GM12873 (cell line): ENCODE measurements at regions not wholly inside any gene's neighbourhood (a gene's known extent, or its start where the extent isn't known, plus 50 kb on each side); places are given as distances from the start of the nearest gene placed in this dataset.

Experiments
- CTCF ChIP-seq: IDR thresholded peaks from 2 replicates; pipeline ENCODE4 v1.5.1; 2012; ENCODE audit warnings: low read depth, mild to moderate bottlenecking, moderate library complexity, low read length, control low read depth; ENCODE audit not compliant: insufficient read depth; ENCODE audit errors: missing control alignments

GRCh38 chr15:81758818-81759284, 287.0 kb downstream of the MEX3B start:
- no peak for TF ChIP-seq CTCF

DNA sequence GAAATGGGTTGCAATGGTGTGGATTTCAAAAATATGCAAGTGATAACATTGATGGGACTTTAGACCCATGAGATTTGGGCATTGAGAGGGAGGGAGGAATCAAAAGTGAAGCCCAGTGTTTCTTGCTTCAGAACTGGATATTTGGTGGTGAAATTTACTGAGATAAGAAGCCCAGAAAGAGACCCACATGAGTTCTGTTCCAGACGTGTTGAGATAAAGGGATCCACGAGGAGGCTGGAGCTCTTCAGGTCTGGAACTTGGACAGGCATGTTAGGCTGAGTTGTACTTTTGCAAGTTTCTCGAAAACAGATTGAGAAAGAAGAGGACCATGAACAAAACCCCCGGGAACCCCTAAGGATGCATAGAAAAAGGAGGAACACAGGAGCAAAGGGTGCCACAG, 290.2 kb downstream of the MEX3B start:
- TF ChIP-seq CTCF = no peak

DNA sequence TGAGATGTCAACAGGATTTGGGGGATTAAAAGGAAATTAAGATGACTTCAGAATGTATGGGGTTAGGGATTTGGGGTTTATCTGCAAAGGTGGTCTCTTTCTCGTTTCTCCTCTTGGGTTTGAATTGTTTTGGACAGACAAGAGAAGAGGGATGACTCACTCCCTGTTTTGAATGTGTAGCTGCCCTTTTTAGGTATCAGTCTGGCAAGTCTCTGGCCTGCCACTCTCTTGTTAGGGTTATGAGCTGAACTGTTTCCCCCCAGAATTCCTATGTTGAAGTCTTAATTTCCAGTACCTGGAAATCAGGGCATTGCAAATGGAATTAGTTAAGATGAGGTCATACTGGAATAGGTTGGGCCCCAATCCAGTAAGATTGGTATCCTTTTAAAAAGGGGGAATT, 291.7 kb downstream of the MEX3B start:
- no peak for TF ChIP-seq CTCF

DNA sequence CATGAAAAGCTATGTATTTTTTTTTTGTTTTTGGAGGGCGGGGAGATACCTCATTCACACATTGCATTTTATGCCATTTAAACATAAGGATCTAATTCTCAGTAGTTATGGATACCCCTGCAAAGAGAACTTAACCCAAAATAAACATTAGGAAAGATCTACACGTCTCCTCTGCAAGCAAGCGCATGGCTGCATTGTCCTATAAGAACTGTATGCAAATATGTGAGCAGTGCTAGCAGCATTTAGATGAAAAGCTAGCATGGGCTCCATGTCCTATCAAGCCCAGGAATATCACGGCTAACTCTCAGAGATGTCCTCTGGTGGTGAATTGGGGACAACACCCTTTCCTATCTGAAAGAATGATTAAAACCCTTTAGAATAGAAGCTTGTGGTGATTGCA, 292.8 kb downstream of the MEX3B start:
- no peak for TF ChIP-seq CTCF

- no peak for TF ChIP-seq CTCF
Measured at GRCh38 chr15:81752546-81752942, 293.3 kb downstream of the MEX3B start.

DNA sequence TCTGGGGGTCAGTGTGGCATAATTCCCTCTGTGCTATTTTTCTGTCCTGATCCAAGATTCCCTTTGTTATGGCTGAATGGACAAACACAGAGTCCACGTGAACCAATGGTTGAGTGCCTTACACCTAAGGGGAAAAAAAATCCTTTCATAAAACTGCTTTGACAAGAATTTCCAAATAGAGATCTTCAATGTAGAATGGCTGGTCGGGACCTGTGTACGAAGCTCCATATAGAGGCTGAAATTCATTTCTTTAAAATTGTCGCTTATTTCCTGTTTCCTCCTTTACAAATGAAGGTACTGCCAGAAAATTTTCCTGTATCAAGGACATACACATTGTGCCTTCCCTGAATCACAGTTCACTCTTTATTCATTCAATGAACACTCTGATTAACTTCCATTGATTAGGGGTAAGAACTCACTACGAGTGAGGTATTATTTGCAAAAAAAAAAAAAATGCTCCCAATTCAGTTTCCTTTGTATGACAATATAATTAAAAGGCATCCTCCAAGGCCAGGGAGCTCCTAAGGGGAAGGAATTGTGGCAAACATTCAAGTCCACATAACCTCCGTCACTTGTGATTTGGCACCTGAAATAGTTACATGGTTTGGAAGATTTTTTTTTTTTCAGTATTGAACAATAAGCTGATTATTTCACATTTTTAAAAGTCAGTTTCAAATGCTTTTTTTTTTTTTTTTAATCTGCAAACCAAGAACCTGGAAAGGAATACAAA, 293.8 kb downstream of the MEX3B start:
- no peak for TF ChIP-seq CTCF

- TF ChIP-seq CTCF = no peak
Measured at GRCh38 chr15:81751256-81751655, 294.6 kb downstream of the MEX3B start.
